ENCODE measurements at regions not wholly inside any gene's neighbourhood (a gene's known extent, or its start where the extent isn't known, plus 50 kb on each side); places are given as distances from the start of the nearest gene placed in this dataset.
A peak's percentile ranks its signal among the peaks of the same experiment; 100 is the strongest.
"Not testable (repeated sequence)": the region's sequence is repeated elsewhere in the genome, so short reads cannot be mapped to it uniquely, and the experiment has no call there.

- peak; percentile 53 for DNase-seq
Observed at GRCh38 chr15:39230205-39230907, 350.5 kb upstream of the THBS1 start.

GRCh38 chr15:39230908-39231285 lies 350.0 kb upstream of the THBS1 start:
- DNase-seq, result no peak

GRCh38 chr15:39232512-39232911 lies 348.4 kb upstream of the THBS1 start:
- DNase-seq, result no peak

GRCh38 chr15:39235084-39235795 lies 345.6 kb upstream of the THBS1 start:
- no peak for DNase-seq

GRCh38 chr15:39236375-39236774 lies 344.5 kb upstream of the THBS1 start:
- no peak for DNase-seq

DNA sequence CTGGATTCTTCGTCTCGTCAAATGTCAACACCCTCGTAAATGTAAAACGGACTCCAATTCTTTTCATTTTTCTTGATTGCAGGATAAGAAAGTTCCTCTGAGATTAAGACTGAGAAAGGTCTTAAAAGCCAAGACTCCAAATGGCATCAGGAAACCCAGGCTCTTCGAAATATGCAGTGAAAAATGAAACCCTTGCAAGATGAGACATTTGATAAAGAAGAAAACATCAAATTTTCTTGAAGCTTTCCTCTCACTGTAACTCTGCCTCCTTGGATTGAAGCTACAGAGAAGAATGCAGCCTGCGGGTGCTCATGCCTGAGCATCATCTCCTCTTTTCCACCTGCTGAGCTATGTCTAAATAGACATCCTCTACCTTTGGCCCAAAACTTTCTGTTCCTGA lies 342.4 kb upstream of the THBS1 start:
- no peak for DNase-seq

DNA sequence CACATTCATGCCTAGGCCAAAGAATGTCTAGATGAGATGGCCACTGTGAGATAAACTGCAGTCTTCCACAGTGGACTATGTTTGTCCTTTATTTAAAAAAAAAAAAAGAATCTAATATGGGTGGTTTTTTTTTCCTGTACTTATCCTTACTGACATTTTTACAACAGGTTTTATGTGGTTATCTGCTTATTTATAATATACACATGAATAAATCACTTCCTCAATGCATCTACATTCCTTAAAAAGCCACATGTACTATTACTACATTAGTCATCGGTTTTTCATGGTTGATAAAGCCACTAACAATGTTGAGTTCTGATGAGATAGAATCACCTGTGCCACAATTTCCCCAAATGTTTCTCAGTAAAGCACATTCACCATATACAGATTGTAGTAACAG lies 341.3 kb upstream of the THBS1 start:
- no peak for DNase-seq

DNA sequence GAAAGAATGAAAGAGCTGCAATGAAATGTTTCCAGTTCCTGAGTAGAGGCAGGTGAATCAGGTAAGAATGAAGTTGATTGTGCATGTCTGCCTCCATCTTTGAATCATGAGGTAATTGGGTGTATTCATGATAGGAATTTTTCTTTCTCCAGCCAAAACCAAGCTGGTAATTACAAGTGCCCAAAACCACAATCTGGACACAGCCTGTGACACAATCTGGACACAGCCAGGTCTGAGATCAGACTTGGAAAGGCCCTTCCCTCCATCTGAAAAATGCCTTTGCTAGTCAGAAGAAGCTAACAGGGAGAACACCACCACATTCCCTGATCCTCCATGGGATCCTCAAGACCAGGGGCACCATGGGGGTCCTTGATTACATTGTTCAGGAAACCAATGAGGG lies 338.5 kb upstream of the THBS1 start:
- DNase-seq, result no peak

- no peak for DNase-seq
Observed at GRCh38 chr15:39243396-39243795, 337.5 kb upstream of the THBS1 start.

DNA sequence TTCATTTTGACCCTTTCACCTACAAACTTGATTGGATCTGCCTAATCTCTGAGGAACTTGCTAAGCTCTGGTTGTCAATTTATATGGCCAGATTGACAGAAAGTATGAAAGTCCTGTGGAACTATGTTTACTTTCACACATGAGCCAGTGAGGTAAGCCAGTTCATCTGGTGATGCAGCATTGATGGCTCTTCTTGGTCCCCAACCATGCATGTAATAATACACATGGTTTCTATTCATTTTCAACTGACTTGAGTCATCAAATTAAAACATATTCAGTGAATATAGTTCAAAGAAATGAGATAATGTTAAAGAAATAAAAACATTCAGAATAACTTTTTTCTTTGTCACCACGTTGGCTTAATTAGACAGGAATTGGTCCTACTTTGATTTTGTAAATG lies 336.1 kb upstream of the THBS1 start:
- DNase-seq, result no peak

DNA sequence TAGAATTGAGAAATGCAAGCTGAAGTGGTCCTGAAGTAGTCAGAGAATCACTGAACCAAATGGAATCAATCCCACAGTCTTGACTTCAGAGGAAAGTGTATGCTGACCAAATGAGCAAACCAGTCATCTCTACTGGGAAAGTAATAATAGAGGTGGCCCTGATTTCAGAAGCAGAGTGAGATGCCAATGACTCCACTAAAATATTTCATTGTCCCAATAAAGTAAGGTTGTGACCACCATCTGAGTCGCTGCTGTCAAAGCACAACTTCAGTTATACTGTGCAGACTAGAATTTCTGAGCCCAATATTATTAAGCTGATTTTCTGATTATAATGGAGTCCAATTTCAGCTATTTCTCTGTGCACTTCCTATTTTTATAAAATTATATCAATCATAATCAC lies 334.4 kb upstream of the THBS1 start:
- no peak for DNase-seq

GRCh38 chr15:39247574-39247973 lies 333.3 kb upstream of the THBS1 start:
- DNase-seq, result no peak

DNA sequence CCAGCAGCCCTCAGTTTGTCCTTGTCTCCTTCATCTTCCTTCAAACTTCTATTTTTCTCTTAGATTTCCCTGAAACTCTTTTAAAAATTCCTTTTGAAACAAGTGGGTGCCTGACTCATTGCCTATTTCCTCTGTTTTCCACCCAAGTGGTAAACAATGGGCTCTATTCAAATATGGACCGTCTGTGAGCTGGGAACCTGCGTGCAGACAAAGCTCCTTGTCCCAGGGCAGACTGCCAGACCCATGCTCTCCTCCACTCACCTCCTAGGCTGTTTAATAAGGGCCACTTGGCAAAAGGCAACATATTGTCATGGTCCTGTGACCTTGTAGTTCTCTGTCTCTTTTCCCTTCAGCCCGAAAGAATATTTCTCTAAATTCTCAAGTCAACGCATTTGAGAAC lies 332.7 kb upstream of the THBS1 start:
- DNase-seq, result no peak

DNA sequence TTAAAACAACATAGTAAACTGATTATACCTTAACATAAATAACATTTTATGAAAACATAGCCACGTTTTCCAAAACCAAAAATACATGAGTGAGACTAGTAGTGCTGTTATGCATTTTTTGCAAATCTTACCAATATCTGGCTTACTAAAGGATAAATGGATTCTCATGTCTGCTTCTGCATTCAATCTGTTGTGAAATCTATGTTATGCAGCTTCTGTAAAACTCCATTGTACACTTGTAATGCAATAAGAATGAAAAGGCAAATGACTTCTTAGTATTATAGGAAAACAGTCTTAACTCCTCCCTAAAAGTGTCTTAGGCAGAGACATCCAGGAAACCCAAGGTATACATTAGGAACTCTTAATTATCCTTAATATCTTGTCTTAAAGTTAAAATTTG lies 330.9 kb upstream of the THBS1 start:
- DNase-seq, result no peak

DNA sequence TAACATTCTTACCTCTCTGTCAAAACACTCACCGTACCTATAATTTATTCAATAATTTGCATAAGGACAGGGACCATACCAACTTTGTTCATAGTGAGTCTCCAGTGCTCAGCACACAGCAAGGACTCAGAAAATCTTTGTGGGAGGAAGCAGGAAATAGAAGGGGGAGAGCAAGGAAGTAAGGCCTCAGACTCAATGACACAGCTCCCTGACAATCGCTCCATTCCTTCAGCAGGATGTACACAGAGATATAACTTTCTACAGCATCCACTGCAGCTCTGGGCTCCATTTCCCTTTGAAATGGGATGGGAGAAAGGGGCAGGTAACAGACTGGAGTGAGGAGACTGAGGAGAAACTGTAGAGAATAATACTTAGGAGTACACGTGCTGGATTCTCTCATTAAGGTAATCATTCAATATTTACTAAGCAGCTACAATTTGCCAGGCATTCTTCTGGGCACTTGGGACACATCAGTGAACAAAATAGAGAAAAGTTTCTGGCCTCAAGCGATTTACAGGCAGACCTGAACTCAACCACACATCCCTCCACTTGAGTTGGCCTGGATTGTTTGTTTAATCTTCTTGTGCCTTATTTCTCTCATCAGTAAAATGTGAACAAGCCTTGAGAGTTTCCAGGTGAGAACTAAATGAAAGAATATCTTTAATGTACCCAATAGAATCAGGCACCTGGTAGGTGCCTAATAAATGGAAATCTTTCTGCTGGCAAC lies 330.3 kb upstream of the THBS1 start:
- no peak for DNase-seq

DNA sequence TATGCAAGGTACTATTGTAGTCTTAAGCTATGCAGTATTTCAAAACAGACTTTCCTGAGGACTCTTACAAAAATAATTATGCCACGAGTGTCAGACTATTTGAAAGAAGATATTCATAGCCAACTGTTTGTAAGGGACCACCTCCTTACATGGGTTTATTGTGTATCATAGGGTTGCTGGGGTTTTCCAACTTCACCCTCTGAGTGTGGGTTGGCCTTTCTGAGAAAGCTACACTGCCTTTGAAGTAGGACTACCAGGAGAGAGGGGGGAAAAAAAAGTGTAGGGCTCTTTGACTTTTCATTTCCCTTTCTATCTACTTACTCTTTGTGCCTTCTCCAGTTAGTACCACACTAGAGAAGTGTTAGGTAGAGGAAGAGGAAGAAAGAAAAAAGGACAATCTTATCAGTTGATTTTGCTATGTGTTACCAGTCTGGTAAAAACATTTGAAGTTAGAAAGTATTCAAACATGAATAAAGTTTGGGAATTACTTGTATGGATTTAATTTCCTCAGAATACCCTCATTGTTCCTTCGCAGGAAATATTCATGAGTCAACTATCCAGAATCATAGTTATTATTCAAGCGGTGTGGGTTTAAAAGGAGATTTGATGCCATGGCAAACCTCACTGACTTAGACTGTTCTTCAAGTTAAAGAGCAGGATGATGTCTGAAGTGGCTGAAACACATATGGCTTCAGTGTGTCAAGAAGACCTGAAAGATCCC lies 329.3 kb upstream of the THBS1 start:
- no peak for DNase-seq

DNA sequence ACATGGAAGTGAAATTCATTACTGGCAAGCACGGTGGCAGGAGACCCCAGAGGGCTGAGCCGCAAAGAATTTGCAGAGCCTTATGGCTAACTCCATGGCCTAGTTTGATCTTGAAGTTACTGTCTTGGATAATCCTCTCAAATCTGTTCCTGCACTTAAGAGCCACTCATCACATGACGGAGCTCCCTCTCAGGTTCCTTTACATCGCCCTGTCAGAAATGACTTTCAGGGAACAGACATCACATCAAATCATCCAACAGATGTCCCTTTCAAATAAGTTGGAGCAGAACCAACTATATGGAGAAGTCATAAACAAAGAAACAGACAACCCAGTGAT lies 328.8 kb upstream of the THBS1 start:
- DNase-seq, result no peak

DNA sequence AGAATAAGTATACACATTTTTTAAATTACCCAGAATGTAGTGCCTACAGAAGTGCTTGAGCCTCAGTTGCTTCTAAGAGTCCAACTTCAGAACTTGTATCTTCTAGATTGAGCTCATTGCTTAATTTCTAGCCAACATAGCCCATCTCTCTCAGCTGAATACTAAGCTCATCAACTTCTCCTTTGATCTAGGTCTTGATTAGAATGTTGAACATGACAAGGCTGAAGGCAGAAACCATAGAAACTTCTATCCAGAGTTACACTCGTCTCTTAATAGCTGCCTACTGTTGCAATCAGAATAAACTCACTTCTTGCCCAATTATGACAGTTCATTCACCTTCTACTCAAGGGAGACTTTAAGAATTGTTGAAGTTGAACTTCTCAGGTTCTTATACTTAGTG lies 327.3 kb upstream of the THBS1 start:
- DNase-seq, result no peak

GRCh38 chr15:39254181-39254580 lies 326.7 kb upstream of the THBS1 start:
- DNase-seq, result no peak

DNA sequence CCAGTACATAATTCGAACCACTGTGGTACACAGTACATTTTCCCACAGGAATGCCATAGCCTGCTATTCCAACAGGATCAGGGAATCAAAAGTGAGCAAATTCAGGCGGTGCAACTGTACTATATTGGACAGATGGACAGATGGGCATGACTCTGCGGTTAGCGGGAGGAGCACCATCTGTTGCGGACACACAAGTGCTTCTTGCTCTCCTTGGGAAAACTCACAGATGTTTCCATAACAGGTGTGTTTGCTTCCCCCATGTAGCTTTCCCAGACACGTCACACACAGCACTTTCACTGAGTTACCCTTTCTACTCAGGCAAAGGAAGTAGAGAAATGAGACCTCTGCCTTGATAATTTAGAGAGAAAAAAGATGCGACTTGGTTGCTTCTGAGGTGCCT lies 325.1 kb upstream of the THBS1 start:
- no peak for DNase-seq

GRCh38 chr15:39260391-39260790 lies 320.5 kb upstream of the THBS1 start:
- DNase-seq, result no peak

GRCh38 chr15:39260791-39261190 lies 320.1 kb upstream of the THBS1 start:
- DNase-seq, result no peak

DNA sequence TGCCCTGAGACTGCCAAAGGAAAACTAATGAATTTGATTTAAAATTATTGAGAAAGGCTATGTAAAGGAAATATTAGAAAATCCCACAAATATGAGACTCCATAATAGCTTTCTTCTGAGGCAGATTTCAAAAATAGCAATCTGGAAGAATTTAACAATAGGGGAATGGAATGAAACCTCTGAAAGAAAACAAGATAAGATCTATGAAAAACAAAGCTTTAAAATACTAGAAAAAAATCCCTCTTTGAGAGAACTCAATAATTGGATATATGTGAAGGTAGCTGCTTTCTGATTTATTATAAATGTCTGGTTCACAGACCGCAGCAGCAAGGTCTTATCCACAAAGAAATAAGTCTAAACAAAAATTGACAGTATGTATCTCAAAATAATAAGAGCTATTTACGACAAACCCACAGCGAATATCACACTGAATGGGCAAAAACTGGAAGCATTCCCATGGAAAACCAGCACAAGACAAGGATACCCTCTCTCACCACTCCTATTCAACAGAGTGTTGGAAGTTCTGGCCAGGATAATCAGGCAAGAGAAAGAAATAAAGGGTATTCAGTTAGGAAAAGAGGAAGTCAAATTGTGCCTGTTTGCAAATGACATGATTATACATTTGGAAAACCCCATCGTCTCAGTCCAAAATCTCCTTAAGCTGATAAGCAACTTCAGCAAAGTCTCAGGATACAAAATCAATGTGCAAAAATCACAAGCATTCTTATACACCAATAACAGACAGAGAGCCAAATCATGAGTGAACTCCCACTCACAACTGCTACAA lies 319.3 kb upstream of the THBS1 start:
- DNase-seq, result not testable (repeated sequence)
